ENCODE measurements at regions not wholly inside any gene's neighbourhood (a gene's known extent, or its start where the extent isn't known, plus 50 kb on each side); places are given as distances from the start of the nearest gene placed in this dataset.

GRCh38 chr11:27812341-27812740, 112.1 kb upstream of the BDNF start:
- Histone ChIP-seq H3K56ac (replicated peaks; ENCODE audit: insufficient read length, low read depth, low read length) (no peak overlapping the region), H3K23ac (ENCODE audit: insufficient read length) (no peak overlapping the region), H4K91ac (replicated peaks; ENCODE audit: insufficient read length, low read length) (no peak overlapping the region), H4K8ac (ENCODE audit: extremely low read depth, insufficient read depth, low read length) (no peak overlapping the region), H3K9me3 (ENCODE audit: insufficient read depth in 2 of 2, low read depth in 1 of 2, low read length in 1 of 2) (no peaks in the 10 kb centered on the region), H3K23me2 (ENCODE audit: low read depth, low read length) (no peaks in the 10 kb centered on the region), H2BK5ac (ENCODE audit: low read depth, low read length) (no peak overlapping the region), H3K9ac (replicated peaks in 1 of 4; ENCODE audit: extremely low read depth in 1 of 4, low read depth in 3 of 4, low read length in 3 of 4) (no peak overlapping the region), H3K4me1 (replicated peaks in 1 of 4; ENCODE audit: control insufficient read depth in 3 of 4, insufficient read depth in 4 of 4, low read length in 3 of 4) (no peaks in the 10 kb centered on the region), H2AK5ac (ENCODE audit: low read depth, low read length) (no peak overlapping the region), H3K79me1 (ENCODE audit: low read depth, low read length) (no peaks in the 10 kb centered on the region), H2BK20ac (ENCODE audit: low read length) (no peak overlapping the region), H3K36me3 (ENCODE audit: control insufficient read depth in 2 of 4, insufficient read depth in 4 of 4, low read length in 3 of 4) (no peaks in the 10 kb centered on the region), H3K4me2 (ENCODE audit: insufficient read depth in 1 of 2, low read depth in 2 of 2, low read length in 2 of 2) (no peak overlapping the region), H2BK12ac (ENCODE audit: low read depth, low read length) (no peak overlapping the region), H4K20me1 (replicated peaks in 1 of 2; ENCODE audit: control insufficient read depth in 1 of 2, insufficient read depth in 2 of 2, low read length in 2 of 2) (no peaks in the 10 kb centered on the region), H4K5ac (ENCODE audit: insufficient read length, low read depth, low read length) (no peak overlapping the region), H3K18ac (ENCODE audit: extremely low read depth, low read length) (no peak overlapping the region), H2AFZ (ENCODE audit: low read length) (no peak overlapping the region), H3K4me3 (ENCODE audit: extremely low read depth in 1 of 4, insufficient read depth in 2 of 4, low read depth in 3 of 4, low read length in 4 of 4) (no peak overlapping the region), H2BK15ac (ENCODE audit: low read length) (no peak overlapping the region), H3K4ac (replicated peaks; ENCODE audit: insufficient read length, low read depth, low read length) (no peak overlapping the region), H3K79me2 (ENCODE audit: control insufficient read depth in 1 of 2, insufficient read depth in 2 of 2, low read length in 2 of 2) (no peaks in the 10 kb centered on the region), H2BK120ac (replicated peaks; ENCODE audit: low read depth, low read length) (no peak overlapping the region), H3K27ac (ENCODE audit: low read depth, low read length) (no peak overlapping the region), H3K27me3 (replicated peaks in 1 of 4; ENCODE audit: control insufficient read depth in 3 of 4, extremely low read depth in 1 of 4, insufficient read depth in 3 of 4, low read length in 3 of 4) (no peaks in the 10 kb centered on the region), H3K14ac (ENCODE audit: insufficient read length) (no peak overlapping the region)
- POLR2A ChIA-PET (ENCODE audit: partially characterized antibody), result no interaction called here
- CTCF ChIA-PET (ENCODE audit: partially characterized antibody), result interaction anchor here (1.1 to 1.6 kb wide), 2 partner anchors 14 to 15 kb away, joined by 3 to 4 read pairs; no protein-coding TSS in a partner anchor
- 100% methylated on average over 2 of the region's 2 CpGs; no CpG with 5 or more reads in 1 of the 2 experiments for WGBS, 2 experiments (ENCODE audit: extremely low coverage in 1 of 2, insufficient coverage in 1 of 2, insufficient read length in 1 of 2, insufficient replicate concordance in 2 of 2, low coverage in 1 of 2, low lambda C conversion rate in 2 of 2, missing lambda C conversion rate in 1 of 2)
- no peak for DNase-seq (ENCODE audit: low read depth in 1 of 2, low spot score in 2 of 2)
- FAIRE-seq, result no peak
- no peak for TF ChIP-seq CHD2 (IDR thresholded peaks at IDR 0.05; ENCODE audit: low read length)
- no peak for TF ChIP-seq TBP (IDR thresholded peaks at IDR 0.05; ENCODE audit: low read depth, low read length)
- TF ChIP-seq SAP30 (IDR thresholded peaks at IDR 0.05; ENCODE audit: insufficient read depth, insufficient replicate concordance, low read length), result no peak
- TF ChIP-seq ASH2L (IDR thresholded peaks at IDR 0.05; ENCODE audit: low read length), result no peak
- TF ChIP-seq RAD21 (IDR thresholded peaks at IDR 0.05 in 1 of 2, conservative IDR thresholded peaks at IDR 0.05 in 1 of 2; ENCODE audit: low read depth in 2 of 2, low read length in 2 of 2), result no peak
- TF ChIP-seq SIX5 (IDR thresholded peaks at IDR 0.05; ENCODE audit: low read depth, low read length), result no peak
- TF ChIP-seq SP2 (IDR thresholded peaks at IDR 0.05; ENCODE audit: low read length), result no peak
- TF ChIP-seq POLR2AphosphoS5 (IDR thresholded peaks at IDR 0.05; ENCODE audit: low read depth, low read length), result no peak
- no peak for TF ChIP-seq EZH2 (IDR thresholded peaks at IDR 0.05; ENCODE audit: low read depth, low read length, severe bottlenecking)
- no peak for TF ChIP-seq BCL11A (IDR thresholded peaks at IDR 0.05; ENCODE audit: low read depth in 2 of 2, low read length in 2 of 2)
- no peak for TF ChIP-seq PHF8 (conservative IDR thresholded peaks at IDR 0.05; ENCODE audit: low read depth, low read length)
- TF ChIP-seq EGR1 (IDR thresholded peaks at IDR 0.05; ENCODE audit: borderline replicate concordance, low read depth, low read length), result no peak
- no peak for TF ChIP-seq HDAC2 (IDR thresholded peaks at IDR 0.05; ENCODE audit: borderline replicate concordance in 1 of 2, low read depth in 2 of 2, low read length in 2 of 2)
- TF ChIP-seq MAX (IDR thresholded peaks at IDR 0.05), result no peak
